GM19452 (cell line): ENCODE measurements at regions not wholly inside any gene's neighbourhood (a gene's known extent, or its start where the extent isn't known, plus 50 kb on each side); places are given as distances from the start of the nearest gene placed in this dataset.
A peak's percentile ranks its signal among the peaks of the same experiment; 100 is the strongest.
"Not testable (repeated sequence)": the region's sequence is repeated elsewhere in the genome, so short reads cannot be mapped to it uniquely, and the experiment has no call there.

ENCODE experiments used
- ATAC-seq: cut with Tn5 transposase; IDR thresholded peaks from one replicate; pipeline ENCODE4 v1.9.1; 2021; ENCODE audit not compliant: unreplicated experiment

DNA sequence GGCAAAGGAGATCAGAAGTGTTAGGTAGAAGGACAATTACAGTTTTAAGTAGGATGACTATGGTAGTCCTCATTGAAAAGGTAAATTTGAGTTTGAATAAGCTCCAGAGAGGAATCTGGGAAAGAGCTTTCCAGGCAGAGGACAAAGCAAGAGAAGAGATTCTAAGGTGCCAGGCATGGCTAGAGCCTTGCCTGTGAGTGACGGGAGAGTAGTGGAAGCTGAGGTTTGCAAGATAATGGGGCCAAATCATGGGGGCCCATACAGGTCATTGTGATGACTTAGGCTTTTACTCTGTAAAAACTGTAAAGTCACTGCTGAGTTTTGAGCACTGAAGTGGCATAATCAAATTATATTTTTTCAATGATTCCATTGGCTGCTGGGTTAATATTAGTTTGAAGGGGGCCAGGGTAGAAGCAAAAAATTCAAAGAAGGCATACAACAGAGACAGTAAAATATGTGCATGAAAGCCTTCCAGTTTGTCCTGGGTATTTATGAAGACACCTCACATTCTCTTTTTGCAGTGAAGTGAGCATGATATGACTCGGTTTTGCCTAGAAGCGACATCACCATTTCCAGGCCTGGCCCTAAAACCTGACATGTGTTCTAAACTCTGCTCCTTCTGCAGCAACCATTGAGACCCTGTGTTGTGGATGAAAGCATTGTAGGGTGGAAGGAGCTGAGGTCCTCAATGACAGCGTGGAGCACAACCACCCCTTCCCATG, 279.8 kb upstream of the TNC start:
- no peak for ATAC-seq

DNA sequence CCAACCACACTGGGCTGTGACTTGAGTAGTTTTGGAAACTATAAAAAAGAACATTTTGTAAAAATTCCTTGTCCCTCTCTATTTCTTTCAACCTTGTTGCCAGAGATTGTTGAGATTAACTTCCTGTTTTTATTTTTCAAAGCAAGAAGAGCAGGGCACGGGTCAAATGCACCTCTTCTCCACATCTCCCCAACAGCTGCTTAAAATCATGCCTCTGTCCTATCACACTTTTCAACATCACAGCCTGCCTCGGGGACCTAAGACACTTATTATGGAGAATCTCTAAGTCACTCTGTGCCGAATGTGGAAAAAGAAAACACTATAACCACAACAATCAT, 280.3 kb upstream of the TNC start:
- no peak for ATAC-seq

DNA sequence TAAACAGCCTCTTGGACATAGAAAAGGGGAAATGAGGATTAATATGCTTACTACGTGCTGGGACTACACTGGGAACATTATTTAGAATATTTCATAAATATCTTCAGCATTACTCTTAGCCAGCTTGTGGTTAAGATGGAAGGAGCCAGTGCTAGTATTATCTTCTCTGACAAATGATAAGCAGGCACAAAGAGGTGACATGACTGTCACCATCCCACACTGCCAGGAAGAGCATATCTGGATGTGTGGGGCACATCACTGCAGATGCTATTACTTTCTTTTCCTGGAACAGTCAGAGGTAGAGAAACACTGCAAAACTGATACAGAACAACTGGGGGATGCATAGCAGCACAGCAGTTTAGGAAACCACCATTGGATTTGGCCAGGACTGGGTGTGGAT, 281.0 kb upstream of the TNC start:
- ATAC-seq: no peak

DNA sequence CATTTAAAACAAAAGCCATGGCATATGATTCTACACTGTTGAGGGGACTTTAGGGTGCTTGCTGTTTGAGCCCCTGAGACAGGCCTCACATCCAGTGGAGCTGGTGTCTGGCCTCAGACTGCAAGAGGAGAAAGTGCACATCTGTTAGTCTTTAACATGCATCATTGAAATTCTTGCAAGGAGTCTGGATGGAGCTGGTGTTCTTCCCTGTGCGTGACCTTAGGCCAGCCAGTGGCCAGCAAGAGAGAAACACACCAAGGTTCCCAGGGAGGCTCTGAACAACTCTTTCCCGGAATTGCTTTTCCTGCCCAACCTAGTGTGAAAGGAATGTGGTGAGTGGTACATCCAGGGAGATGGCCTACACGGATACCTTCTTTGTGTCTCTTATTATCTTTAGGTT, 282.8 kb upstream of the TNC start:
- no peak for ATAC-seq

DNA sequence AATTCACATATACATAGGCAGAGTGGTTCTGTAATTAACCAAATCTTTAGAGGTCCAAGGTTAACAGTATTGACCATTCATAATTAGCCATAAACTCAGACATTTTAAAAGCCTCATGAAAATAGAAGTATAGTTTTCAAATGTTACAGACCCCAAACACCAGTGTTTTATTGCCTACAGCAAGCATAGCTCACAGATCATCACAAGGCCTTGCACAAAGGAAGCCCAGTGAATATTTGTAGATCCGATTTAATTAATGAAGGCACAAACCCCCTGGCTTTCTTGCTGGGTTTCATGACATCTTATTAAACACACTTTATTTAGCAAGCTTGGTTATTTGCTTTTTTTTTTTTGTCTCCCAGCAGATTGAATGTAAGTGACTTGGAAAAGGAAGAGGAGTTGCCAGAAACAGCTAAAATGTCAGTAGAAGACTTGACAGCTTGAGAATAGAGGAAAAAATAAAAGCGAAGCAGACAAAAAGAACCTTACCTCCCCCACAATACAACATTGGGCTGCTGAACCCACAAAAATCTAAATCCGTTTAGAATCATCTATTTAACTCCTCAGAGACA, 283.9 kb upstream of the TNC start:
- no peak for ATAC-seq

DNA sequence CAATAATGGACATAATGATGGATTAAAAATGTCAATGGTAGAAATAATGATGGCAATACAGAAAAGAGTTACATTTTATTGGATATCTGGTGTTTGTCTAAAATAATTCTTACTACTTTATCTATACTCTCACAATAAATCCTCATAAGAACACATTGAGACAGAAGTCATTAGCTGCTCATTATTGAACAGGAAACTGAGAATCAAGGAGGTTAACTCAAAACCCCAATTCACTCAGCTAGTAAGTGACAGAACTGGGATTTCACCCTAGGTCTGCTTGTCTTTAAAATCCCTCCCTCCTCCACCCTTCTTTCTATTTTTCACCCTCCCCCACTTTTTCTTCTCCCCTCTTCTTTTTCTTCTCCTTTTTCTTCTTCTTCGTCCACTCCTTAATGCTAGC, 285.8 kb upstream of the TNC start:
- no peak for ATAC-seq

DNA sequence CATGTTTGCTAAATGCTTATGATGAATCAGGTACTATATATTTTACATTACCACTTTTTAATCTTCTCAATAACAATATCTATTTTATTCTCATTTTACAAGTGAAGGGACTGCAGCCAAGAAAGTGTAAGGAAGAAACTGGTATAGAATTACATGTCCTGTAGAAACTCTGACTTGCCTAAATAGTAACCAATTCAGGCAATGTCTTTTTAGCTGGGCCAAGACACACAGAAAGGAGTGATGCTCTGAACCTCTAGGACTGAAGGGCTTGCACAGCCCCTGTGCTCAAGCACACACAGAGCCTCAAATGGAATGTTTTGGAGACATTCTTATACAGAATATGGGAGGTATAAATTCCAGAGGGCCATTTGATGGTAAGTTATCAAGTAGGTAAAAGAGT, 286.4 kb upstream of the TNC start:
- ATAC-seq: no peak

DNA sequence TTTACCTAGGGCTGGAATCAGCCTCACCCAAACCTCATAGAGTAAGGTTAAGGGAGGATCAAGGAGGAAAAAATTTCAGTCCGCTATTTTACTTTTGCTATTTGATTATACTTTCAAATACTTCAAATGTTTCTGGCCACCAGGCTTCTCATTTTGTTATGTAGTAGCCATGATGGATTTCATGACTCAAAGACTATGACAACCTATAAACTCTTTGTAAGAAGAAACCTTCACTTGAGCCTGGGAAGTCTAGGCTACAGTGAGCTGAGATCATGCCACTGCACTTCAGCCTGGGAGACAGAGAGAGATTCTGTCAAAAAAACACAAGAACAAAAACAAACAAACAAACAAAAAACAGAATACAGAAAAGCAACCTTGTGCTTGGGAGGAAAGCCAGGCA, 293.6 kb upstream of the TNC start:
- ATAC-seq: no peak

DNA sequence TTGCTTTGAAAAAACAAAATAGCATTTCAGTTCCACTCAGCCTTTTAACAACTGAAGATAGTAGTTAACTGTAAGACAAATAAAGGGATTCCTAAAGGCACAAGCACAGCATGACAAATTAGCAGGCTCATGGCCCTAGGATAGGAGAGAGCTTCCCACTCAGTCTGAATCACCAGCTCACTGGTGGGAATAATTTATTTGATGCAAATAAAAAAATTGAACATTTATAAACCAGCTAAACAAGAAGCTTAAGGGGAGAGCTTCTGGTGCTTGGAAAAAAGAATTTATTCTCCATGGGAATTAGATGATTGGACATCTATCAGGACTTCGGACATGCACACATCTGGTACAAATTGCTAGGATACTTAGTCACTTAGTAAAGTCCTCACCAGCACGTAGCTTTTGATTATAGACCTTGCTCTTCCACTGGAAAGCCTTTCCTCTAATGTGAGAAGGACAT, 294.1 kb upstream of the TNC start:
- no peak for ATAC-seq

DNA sequence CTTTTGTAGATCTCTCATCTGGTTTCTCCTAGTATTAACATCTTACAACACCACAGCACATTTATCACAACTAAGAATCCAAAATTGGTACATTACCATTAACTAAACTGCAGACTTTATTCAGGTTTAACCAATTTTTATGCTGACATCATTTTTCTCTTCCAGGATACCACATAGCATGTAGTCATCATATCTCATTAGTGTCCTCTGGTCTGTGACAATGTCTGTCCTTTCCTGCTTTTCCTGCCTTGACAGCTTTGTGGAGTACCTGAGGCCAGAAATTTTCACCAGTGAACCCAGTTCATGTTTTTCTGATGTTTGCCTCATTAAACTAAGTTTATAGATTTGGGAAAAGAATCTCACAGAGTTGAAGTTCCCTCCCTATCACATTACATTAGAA, 294.7 kb upstream of the TNC start:
- ATAC-seq: no peak

DNA sequence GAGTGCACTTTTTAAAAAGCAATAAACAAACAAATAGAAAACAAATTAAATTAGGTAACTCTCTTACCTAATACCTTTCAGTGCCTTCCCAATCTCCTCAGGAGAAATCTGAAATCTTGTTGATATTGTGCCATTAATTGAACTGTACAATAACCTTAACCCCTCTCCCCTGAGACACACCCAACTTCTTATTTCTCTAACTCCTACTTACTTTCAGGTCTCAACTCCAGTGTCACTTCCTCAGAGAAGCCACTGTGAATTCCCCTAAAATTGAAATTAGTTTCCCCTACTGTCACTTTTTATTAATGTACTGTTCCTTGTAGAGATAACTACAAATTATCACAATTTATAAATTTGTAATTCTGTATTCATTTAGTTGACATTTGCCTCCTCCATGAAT, 295.3 kb upstream of the TNC start:
- peak; percentile 62 for ATAC-seq

DNA sequence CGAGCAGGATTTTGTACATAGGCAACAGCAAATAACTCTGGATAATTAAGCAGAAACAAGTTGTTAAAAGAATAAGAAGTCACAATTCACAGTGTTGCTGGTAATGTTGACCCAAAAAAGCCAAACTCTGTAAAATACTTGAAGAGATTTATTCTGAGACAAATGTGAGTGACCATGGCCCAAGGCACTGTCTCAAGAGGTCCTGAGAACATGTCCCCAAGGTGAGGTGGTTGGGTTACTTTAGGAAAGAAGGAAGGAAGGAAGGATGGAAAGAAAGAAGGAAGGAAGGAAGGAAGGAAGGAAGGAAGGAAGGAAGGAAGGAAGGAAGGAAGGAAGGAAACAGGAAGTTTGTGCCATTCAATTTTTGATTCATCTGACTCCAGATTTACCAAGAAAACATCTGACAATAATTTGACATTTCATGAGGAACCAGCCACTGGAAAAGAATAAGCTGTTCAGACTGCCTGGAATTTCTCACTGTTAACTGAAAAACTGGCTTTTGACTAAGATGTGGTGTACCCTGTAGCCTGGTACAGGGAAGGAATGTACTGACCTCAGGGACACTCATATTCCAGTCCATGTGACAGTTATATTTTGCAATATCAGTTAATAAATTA, 295.9 kb upstream of the TNC start:
- ATAC-seq: no peak

DNA sequence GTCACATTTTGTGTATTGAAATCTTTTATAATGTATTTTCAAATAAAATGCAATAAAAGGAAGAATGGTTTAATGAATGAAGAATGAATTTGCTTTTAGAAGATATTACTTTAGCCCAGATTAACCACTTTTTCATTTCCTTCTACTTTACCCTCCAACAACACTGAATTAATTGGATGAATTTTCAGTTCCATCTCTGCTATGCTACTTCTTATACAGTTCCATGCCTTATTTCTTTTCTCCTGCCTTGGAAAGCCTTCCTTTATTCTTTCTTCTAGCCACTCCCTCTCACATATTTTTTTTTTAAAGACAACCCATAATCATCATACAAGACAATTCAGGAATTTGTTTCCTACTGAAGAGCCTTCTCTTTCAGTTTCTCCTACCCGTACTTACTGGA, 296.6 kb upstream of the TNC start:
- ATAC-seq: no peak

DNA sequence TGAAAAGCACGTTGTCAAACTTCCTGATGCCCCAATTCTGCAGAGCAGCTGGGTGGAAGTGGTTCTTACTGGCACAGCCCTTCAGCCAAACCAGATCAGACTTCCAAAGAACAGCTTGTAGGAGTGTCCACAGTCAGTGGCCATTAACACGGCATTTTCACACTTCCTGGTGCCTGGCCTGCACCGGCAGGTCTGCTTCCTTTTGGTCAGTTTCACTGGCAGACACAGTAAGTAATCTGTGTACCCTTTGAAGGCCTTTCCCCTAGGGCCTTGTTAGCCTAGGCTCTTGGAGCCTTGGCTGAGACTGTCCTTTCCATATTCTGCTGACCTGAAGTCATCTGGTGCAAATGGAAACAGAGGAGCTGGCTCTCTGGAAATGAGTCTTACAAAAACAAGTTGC, 297.5 kb upstream of the TNC start:
- ATAC-seq: no peak

DNA sequence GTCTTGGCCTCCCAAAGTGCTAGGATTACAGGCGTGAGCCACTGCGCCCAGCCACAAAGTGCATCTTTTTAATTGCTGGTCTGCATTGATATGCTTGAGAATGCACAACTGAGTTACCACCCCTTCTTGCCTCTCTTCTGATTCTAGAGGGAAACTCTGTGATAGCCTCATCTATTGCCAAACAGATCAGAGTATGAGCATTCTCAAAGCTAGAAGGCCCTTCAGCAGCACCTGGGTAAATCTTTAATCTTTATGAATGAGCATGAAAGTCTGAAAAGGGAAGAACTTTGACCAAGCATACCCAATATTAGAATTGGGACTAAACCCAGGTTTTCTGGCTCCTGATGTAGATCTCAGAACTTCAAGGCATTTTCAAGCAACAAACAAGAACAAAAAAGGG, 298.3 kb upstream of the TNC start:
- ATAC-seq: peak; percentile 61

DNA sequence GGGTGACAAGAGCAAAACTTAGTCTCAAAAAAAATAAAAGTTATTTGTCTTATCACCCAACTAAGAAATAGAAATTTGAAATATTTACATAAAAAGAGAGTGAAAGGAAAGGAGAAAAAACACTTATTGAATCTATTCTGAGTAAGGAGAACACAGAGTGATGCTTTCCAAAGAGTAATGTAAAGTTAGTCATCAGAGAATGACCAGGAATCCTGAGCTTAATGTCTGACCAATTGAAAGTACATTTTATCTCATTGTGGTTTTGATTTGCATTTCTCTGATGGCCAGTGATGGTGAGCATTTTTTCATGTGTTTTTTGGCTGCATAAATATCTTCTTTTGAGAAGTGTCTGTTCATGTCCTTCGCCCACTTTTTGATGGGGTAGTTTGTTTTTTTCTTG, 300.2 kb upstream of the TNC start:
- ATAC-seq: not testable (repeated sequence)

DNA sequence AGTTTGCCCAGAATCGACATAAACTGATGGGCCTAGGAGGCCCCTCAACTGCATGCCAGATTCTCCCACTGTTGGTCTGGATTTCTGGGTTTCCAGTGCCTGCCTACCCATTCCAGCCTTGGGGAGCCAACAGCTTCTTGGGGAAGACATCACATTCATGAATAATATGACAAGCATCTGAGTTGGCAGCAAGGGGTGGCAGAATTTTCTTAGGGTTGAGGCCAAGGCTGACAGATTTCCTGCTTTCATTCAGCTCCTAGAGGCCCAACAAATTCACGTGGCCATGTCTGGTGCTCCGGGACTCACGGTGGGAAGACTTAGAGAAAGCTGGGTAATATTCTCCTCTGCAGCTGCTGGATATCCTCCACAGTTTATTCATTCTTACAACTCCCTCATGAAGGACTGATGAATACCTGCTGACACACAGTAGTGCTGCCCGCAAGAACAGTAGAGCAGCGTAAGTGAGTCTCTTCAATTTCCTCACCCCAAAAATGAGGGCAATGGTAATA, 305.0 kb upstream of the TNC start:
- ATAC-seq: no peak

DNA sequence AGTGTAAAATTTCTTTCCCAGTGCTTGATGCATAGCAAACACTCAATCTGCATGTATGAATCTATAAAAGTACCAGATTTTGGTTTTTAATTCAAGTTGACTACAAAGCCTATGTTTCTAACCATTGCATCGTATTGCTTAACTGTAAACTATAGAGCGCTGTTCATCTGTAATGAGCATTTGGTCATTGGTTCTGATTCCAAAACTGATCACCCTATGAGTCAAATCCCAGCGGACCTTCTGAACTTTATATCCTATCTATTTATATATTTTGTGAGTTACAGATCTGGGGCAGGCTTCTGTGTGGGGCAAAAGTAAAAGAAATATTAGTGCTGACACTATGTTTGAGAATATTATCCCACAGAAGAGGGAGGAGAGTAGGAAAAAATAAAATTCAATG, 305.7 kb upstream of the TNC start:
- ATAC-seq: no peak

DNA sequence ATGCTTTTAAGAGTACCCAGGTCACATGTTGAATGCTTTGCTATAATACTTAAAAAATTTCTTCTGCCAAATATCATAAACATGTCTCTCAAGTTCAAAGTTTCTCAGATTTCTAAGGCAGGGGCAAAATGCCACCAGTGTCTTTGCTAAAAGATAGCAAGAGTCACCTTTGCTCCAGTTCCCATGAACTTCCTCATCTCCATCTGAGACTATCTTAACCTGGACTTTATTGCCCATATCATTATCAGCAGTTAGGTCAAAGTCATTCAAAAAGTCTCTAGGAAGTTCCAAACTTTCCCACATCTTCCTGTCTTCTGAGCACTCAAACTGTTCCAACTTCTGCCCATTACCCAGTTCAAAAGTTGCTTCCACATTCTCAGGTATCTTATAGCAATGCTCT, 307.6 kb upstream of the TNC start:
- ATAC-seq: no peak

DNA sequence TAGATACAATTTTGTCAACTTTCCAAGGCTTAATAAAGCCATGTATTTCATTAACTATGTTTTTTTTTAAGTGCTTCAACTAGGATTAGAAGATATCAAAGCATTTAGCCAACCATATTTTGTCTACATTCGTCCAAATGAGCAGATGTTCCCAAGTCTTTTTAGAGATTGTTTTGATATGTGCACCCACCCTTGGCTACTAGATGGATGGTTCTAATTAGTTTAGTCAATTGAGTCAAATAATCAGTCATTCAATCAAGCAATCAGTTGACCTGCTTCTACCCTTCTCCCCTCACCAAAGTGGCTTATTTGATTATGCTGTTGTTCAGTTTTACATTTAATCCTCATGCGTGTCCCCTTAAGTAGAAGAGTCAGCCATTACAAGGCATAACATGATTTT, 319.5 kb upstream of the TNC start:
- no peak for ATAC-seq

DNA sequence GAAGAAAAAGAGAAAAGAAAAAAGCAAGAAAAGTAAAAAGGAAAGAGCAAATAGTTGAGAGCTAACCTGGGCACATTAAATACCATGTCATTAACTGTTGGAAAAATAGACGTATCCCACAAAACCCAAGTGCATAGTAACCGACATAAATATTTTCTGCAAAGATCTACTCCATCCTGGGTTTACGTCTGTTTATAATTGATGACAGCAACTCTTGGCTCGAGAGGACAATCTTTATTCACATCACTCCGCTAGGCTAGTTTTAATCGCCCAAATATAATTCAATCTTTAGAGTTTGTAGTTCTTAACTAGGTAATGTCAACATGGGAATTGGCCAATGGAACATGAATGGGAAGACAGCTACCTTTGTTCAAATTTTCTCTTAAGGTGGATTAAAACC, 321.7 kb upstream of the TNC start:
- ATAC-seq: no peak

DNA sequence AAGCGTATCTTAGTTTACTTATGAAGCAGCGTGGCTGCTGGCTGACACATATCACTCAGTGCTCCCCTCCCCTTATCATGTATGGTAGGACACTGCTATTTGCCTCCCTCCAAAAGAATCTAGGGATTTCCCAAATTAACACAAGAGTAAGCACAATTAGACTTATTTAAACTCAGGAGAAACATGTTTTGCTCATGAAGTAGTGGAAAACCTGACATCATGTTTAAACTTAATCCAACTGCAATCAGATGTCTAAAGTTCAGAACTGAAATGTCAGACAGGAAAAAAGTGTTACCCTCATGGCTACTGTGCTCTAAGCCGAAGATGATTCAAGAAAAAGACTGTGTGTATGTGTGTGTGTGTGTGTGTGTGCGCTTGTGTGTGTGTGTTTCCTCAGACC, 324.1 kb upstream of the TNC start:
- no peak for ATAC-seq

DNA sequence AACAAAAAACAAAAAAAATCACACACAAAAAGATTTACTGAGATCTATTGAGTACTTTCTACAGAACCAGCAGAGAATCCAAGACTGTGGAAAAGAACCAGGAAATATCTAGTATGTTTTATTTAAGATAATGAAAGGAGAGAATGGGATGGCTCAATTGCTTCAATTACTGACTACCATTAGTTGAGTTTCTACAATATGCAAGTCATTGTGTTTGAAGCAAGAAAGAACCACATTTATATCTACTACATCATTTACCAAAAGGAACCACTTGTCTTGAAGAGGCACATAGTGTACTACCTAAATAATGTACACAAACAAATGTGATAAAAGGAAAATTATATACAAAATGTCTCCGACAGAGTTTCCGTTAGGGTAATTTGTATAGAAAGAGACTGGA, 325.9 kb upstream of the TNC start:
- no peak for ATAC-seq
